ENCODE measurements at regions not wholly inside any gene's neighbourhood (a gene's known extent, or its start where the extent isn't known, plus 50 kb on each side); places are given as distances from the start of the nearest gene placed in this dataset.

DNA sequence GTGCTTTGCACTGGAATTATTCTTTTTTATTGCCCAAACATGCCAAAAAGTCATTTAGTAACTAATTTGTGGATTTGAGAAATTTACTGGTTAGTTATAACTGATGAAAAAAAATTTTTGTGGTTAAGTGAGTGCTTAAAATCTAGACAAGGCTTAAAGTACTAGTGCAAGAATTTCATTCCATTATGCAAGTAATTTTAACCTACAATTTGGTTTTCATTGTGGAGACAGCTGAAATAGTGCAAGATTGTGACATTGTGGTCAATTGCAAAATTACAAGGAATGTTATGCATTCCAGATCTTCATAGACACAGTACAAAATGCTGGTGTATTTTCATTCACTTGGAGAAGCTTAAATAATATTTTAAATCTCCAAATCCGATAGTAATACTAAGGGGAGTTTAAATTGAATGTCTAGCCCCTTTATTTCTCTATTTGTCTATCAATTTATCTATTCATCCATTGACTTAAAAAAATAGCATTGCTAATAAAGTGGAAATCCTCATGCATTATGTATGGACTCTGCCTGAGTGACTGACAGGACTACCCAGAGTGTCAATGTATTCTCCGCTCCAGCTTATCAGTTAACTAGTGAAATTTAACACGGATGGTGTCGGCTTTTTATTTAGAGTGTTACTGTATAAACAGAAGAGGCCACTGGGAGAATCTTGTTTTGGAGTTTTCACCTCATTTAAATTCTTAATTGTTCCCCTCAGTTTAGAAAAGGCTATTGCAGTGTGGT is 125.9 kb downstream of the ALX1 start:
- H3K27ac ChIP-seq (ENCODE audit: insufficient read depth, low read depth, low read length), result no peak overlapping the region
- H3K4me1 ChIP-seq (ENCODE audit: control insufficient read depth, extremely low read depth, insufficient read depth, low read length), result no peaks in the 10 kb centered on the region
- CTCF ChIA-PET, result interaction anchor here (0.6 to 3.0 kb wide), 5 partner anchors 8 to 95 kb away, joined by 4 to 12 read pairs (median 5); no protein-coding TSS in a partner anchor
- H3K9me1 ChIP-seq (replicated peaks; ENCODE audit: control insufficient read depth, extremely low read depth, insufficient read depth, low read length), result no peaks in the 10 kb centered on the region
- BruUV-seq (replicated peaks), result no TSS peak
- TF ChIP-seq GATA2 (IDR thresholded peaks at IDR 0.05; ENCODE audit: insufficient read depth, insufficient read length, low read depth, low read length) (no peak), POLR2A (IDR thresholded peaks at IDR 0.05; ENCODE audit: low read depth, low read length) (no peak), POLR2AphosphoS5 (IDR thresholded peaks at IDR 0.05; ENCODE audit: insufficient read depth, low read depth, low read length) (no peak), FOS (IDR thresholded peaks at IDR 0.05; ENCODE audit: borderline replicate concordance, insufficient read depth, low read length) (no peak)
- H2AFZ ChIP-seq (ENCODE audit: low read depth, low read length), result no peak overlapping the region
- no peaks in the 10 kb centered on the region for H3K9me3 ChIP-seq (replicated peaks; ENCODE audit: control insufficient read depth, insufficient read depth, low read length)
- POLR2A ChIA-PET, result no interaction called here
- no peak overlapping the region for H3K9ac ChIP-seq (replicated peaks; ENCODE audit: extremely low read depth, insufficient read depth, low read length)
- H3K79me2 ChIP-seq (ENCODE audit: control insufficient read depth, insufficient read depth, low read length), result no peaks in the 10 kb centered on the region
- no peak for FAIRE-seq
- no peaks in the 10 kb centered on the region for H3K27me3 ChIP-seq (ENCODE audit: control insufficient read depth in 2 of 2, insufficient read depth in 2 of 2, low read length in 2 of 2)
- H3K36me3 ChIP-seq (ENCODE audit: control insufficient read depth in 2 of 2, extremely low read depth in 1 of 2, insufficient read depth in 2 of 2, low read length in 2 of 2), result no peaks in the 10 kb centered on the region
- no peak overlapping the region for H3K4me2 ChIP-seq (ENCODE audit: insufficient read depth, low read length)
- dilution Hi-C loops (cut with MboI; ENCODE audit: extremely low pct_ligation_motif_present, low sequenced_read_pairs), result no loop called here
- H4K20me1 ChIP-seq (replicated peaks; ENCODE audit: control insufficient read depth, extremely low read depth, insufficient read depth, low read length), result no peaks in the 10 kb centered on the region
- DNase-seq (ENCODE audit: low read depth, low spot score), result no peak
- H3K4me3 ChIP-seq (replicated peaks in 1 of 3; ENCODE audit: insufficient read depth in 1 of 3, low read depth in 1 of 3, low read length in 3 of 3), result no peak overlapping the region
- intact Hi-C loops (cut with micrococcal nuclease), result no loop called here

DNA sequence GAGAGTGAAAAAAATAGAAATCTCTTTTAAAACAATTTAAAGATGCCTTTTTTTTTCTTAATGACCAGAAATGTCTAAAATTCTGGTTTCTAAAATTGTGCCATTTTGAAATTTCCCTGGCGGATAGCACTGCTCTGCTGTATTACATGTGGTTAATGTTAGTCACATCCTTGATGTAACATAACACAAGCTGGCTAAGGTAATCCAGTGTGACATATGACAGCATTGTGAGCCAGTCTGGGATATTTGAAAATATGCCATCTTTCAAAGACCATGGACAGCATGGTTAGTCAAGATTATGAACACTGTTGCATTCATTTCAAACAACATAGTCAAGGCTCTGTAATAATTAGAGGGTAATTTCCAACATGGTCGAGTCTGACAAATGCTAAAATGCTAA is 133.2 kb downstream of the ALX1 start:
- Histone ChIP-seq H3K9me1 (replicated peaks; ENCODE audit: control insufficient read depth, extremely low read depth, insufficient read depth, low read length) (no peaks in the 10 kb centered on the region), H3K9me3 (replicated peaks; ENCODE audit: control insufficient read depth, insufficient read depth, low read length) (no peaks in the 10 kb centered on the region), H3K27ac (ENCODE audit: insufficient read depth, low read depth, low read length) (no peak overlapping the region), H3K4me2 (ENCODE audit: insufficient read depth, low read length) (no peak overlapping the region), H3K9ac (replicated peaks; ENCODE audit: extremely low read depth, insufficient read depth, low read length) (no peak overlapping the region), H2AFZ (ENCODE audit: low read depth, low read length) (no peak overlapping the region), H3K4me3 (replicated peaks in 1 of 3; ENCODE audit: insufficient read depth in 1 of 3, low read depth in 1 of 3, low read length in 3 of 3) (no peak overlapping the region), H3K4me1 (ENCODE audit: control insufficient read depth, extremely low read depth, insufficient read depth, low read length) (no peaks in the 10 kb centered on the region), H4K20me1 (replicated peaks; ENCODE audit: control insufficient read depth, extremely low read depth, insufficient read depth, low read length) (no peaks in the 10 kb centered on the region), H3K36me3 (ENCODE audit: control insufficient read depth in 2 of 2, extremely low read depth in 1 of 2, insufficient read depth in 2 of 2, low read length in 2 of 2) (no peaks in the 10 kb centered on the region), H3K79me2 (ENCODE audit: control insufficient read depth, insufficient read depth, low read length) (no peaks in the 10 kb centered on the region), H3K27me3 (ENCODE audit: control insufficient read depth in 2 of 2, insufficient read depth in 2 of 2, low read length in 2 of 2) (no peaks in the 10 kb centered on the region)
- no TSS peak for BruUV-seq (replicated peaks)
- no peak for TF ChIP-seq MYC (IDR thresholded peaks at IDR 0.05; ENCODE audit: low read depth, low read length)
- no peak for TF ChIP-seq EZH2 (IDR thresholded peaks at IDR 0.05; ENCODE audit: borderline replicate concordance, low read depth, low read length, severe bottlenecking)
- TF ChIP-seq, protein P1, sequence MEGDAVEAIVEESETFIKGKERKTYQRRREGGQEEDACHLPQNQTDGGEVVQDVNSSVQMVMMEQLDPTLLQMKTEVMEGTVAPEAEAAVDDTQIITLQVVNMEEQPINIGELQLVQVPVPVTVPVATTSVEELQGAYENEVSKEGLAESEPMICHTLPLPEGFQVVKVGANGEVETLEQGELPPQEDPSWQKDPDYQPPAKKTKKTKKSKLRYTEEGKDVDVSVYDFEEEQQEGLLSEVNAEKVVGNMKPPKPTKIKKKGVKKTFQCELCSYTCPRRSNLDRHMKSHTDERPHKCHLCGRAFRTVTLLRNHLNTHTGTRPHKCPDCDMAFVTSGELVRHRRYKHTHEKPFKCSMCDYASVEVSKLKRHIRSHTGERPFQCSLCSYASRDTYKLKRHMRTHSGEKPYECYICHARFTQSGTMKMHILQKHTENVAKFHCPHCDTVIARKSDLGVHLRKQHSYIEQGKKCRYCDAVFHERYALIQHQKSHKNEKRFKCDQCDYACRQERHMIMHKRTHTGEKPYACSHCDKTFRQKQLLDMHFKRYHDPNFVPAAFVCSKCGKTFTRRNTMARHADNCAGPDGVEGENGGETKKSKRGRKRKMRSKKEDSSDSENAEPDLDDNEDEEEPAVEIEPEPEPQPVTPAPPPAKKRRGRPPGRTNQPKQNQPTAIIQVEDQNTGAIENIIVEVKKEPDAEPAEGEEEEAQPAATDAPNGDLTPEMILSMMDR (IDR thresholded peaks at IDR 0.05; ENCODE audit: extremely low read depth in 1 of 2, insufficient read depth in 1 of 2, low read depth in 1 of 2, low read length in 2 of 2), result no peak
- no peak for TF ChIP-seq JUN (IDR thresholded peaks at IDR 0.05; ENCODE audit: borderline replicate concordance, insufficient read depth, insufficient read length, low read depth)
- no peak for TF ChIP-seq POLR2A (IDR thresholded peaks at IDR 0.05; ENCODE audit: low read depth, low read length)
- no peak for FAIRE-seq
- ChIA-PET POLR2A (no interaction called here), CTCF (interaction anchor here (0.8 kb wide), 1 partner anchor 12 kb away, joined by 3 read pairs; no protein-coding TSS in a partner anchor)
- intact Hi-C loops (cut with micrococcal nuclease), result no loop called here
- dilution Hi-C loops (cut with MboI; ENCODE audit: extremely low pct_ligation_motif_present, low sequenced_read_pairs), result no loop called here
- DNase-seq (ENCODE audit: low read depth, low spot score), result no peak
